CD14-positive monocyte (primary cell): ENCODE measurements at regions not wholly inside any gene's neighbourhood (a gene's known extent, or its start where the extent isn't known, plus 50 kb on each side); places are given as distances from the start of the nearest gene placed in this dataset.

Experiments used
- DNase-seq, 3 donors: peaks; one replicate each; pipeline ENCODE4 v3.0.0-alpha.2; 2011 to 2022
- H2AFZ ChIP-seq: 2 replicates; pipeline ENCODE4 v1.6.0; 2012; ENCODE audit warnings: mild to moderate bottlenecking, low read depth, low read length, inconsistent platforms; ENCODE audit not compliant: insufficient read depth, poor library complexity, severe bottlenecking
- H3K27ac ChIP-seq, 2 donors: 1 replicate in 1 of 2; 2 replicates in 1 of 2; pipeline ENCODE4 v1.5.1; 2012 to 2013; ENCODE audit warnings: low read length in 2 of 2, control low read depth in 1 of 2, inconsistent platforms in 1 of 2, low read depth in 1 of 2, mild to moderate bottlenecking in 1 of 2
- H3K27me3 ChIP-seq, 2 donors: one replicate each; pipeline versions ENCODE4 v1.6.0 to v1.6.1; 2011 to 2013; ENCODE audit warnings: low read length in 2 of 2; ENCODE audit not compliant: control insufficient read depth in 2 of 2, insufficient read depth in 2 of 2
- H3K36me3 ChIP-seq, 2 donors: replicated peaks in 1 of 2; 1 replicate in 1 of 2; 2 replicates in 1 of 2; pipeline versions ENCODE4 v1.5.1 to v1.6.1; 2012 to 2013; ENCODE audit warnings: low read length in 2 of 2, control low read depth in 1 of 2, inconsistent platforms in 1 of 2, mild to moderate bottlenecking in 1 of 2; ENCODE audit not compliant: insufficient read depth in 2 of 2, control insufficient read depth in 1 of 2
- H3K4me1 ChIP-seq, 2 donors: 1 replicate in 1 of 2; 2 replicates in 1 of 2; pipeline versions ENCODE4 v1.5.1 to v1.6.1; 2012 to 2013; ENCODE audit warnings: low read length in 2 of 2, control low read depth in 1 of 2, inconsistent platforms in 1 of 2, mild to moderate bottlenecking in 1 of 2, moderate library complexity in 1 of 2; ENCODE audit not compliant: insufficient read depth in 2 of 2, control insufficient read depth in 1 of 2
- H3K4me2 ChIP-seq: replicated peaks from 2 replicates; pipeline ENCODE3; 2012; ENCODE audit warnings: low read length, moderate library complexity, mild to moderate bottlenecking; ENCODE audit not compliant: poor library complexity, severe bottlenecking; ENCODE audit errors: extremely low read depth
- H3K4me3 ChIP-seq, 3 experiments: fragments of 200-600 bp in 1 of 3; sonication (generic) in 1 of 3; replicated peaks in 1 of 3; 1 replicate in 2 of 3; 2 replicates in 1 of 3; pipeline ENCODE4 v1.5.1; 2011 to 2013; ENCODE audit warnings: low read length in 3 of 3, mild to moderate bottlenecking in 3 of 3, control low read depth in 2 of 3, low read depth in 2 of 3, inconsistent platforms in 1 of 3, moderate library complexity in 1 of 3
- H3K79me2 ChIP-seq: 2 replicates; pipeline ENCODE4 v1.6.0; 2012; ENCODE audit warnings: mild to moderate bottlenecking, control low read depth, inconsistent platforms, low read length, moderate library complexity; ENCODE audit not compliant: insufficient read depth
- H3K9ac ChIP-seq: 2 replicates; pipeline ENCODE4 v1.6.0; 2017; ENCODE audit warnings: low read length, mild to moderate bottlenecking; ENCODE audit not compliant: insufficient read depth, poor library complexity, severe bottlenecking
- H3K9me3 ChIP-seq, 2 donors: replicated peaks in 1 of 2; 1 replicate in 1 of 2; 2 replicates in 1 of 2; pipeline versions ENCODE4 v1.5.1 to v1.6.1; 2012 to 2013; ENCODE audit warnings: low read length in 2 of 2, control low read depth in 1 of 2; ENCODE audit not compliant: control insufficient read depth in 1 of 2, insufficient read depth in 1 of 2
- H4K20me1 ChIP-seq: 2 replicates; pipeline ENCODE4 v1.6.0; 2012; ENCODE audit warnings: mild to moderate bottlenecking, low read length, control low read depth, moderate library complexity; ENCODE audit not compliant: insufficient read depth
- H3K27ac Mint-ChIP-seq, 7 donors: one replicate each; pipeline ENCODE4 v1.8.0; 2020; ENCODE audit warnings: mild to moderate bottlenecking in 7 of 7, mixed read lengths in 7 of 7, moderate library complexity in 6 of 7, inconsistent platforms in 2 of 7
- H3K27me3 Mint-ChIP-seq, 3 donors: one replicate each; pipeline ENCODE4 v1.8.0; 2021 to 2022; ENCODE audit warnings: low read depth in 3 of 3, mild to moderate bottlenecking in 3 of 3, mixed read lengths in 3 of 3, moderate library complexity in 3 of 3, inconsistent platforms in 1 of 3
- H3K36me3 Mint-ChIP-seq, 2 donors: one replicate each; pipeline ENCODE4 v1.8.0; 2020; ENCODE audit warnings: mixed read lengths in 2 of 2, inconsistent platforms in 1 of 2, mild to moderate bottlenecking in 1 of 2
- H3K4me1 Mint-ChIP-seq: one replicate; pipeline ENCODE4 v1.8.0; 2020; ENCODE audit warnings: mild to moderate bottlenecking, mixed read lengths
- H3K4me3 Mint-ChIP-seq, 2 donors: one replicate each; pipeline ENCODE4 v1.8.0; 2020; ENCODE audit warnings: mild to moderate bottlenecking in 2 of 2, mixed read lengths in 2 of 2, moderate library complexity in 1 of 2
- H3K9me3 Mint-ChIP-seq, 7 donors: one replicate each; pipeline ENCODE4 v1.8.0; 2020 to 2022; ENCODE audit warnings: mixed read lengths in 7 of 7, mild to moderate bottlenecking in 6 of 7, moderate library complexity in 6 of 7, inconsistent platforms in 2 of 7
- CTCF ChIP-seq: fragments of 200-600 bp; IDR thresholded peaks from one replicate; pipeline ENCODE4 v1.8.0; 2022; ENCODE audit warnings: antibody characterized with exemption, mild to moderate bottlenecking
- WGBS: methylation state at CpG from one replicate; pipeline ENCODE4 v1.1.5; 2013; ENCODE audit warnings: missing lambda C conversion rate; ENCODE audit not compliant: insufficient coverage; 5-methylcytosine and 5-hydroxymethylcytosine counted together
- intact Hi-C, 2 donors: fragments of 100-400 bp; cut with micrococcal nuclease; formaldehyde crosslinking; loops; one replicate each; pipeline versions ENCODE4 v1.15.0 to v1.15.1; 2023

- peaks cover 35 to 38% of the 10 kb centered on the region in 2 donors for H3K4me1 ChIP-seq
- peaks cover 0 to 2% of the 10 kb centered on the region in 2 donors for H3K27me3 ChIP-seq
- H3K4me3 ChIP-seq, result no peak overlapping the region
- no peaks in the 10 kb centered on the region for H3K9me3 ChIP-seq
- DNase-seq, result no peak
- no peak for TF ChIP-seq CTCF
- H3K9me3 Mint-ChIP-seq, result peaks cover 0 to 3% (median 0%) of the 10 kb centered on the region in 7 donors
- peaks cover 0 to 1% of the 10 kb centered on the region in 2 donors for H3K36me3 Mint-ChIP-seq
- no peak overlapping the region for H3K4me3 Mint-ChIP-seq
- H3K36me3 ChIP-seq, result no peaks in the 10 kb centered on the region
- peaks cover 37% of the 10 kb centered on the region for H3K4me1 Mint-ChIP-seq
- intact Hi-C loops, result no loop called here
- WGBS, result no CpG with 5 or more reads among the region's 5 CpGs
- H3K79me2 ChIP-seq, result no peaks in the 10 kb centered on the region
- no peak overlapping the region for H3K27ac ChIP-seq
- H3K27ac Mint-ChIP-seq, result no peak overlapping the region
- peaks cover 3 to 6% (median 4%) of the 10 kb centered on the region in 3 donors for H3K27me3 Mint-ChIP-seq
- no peak overlapping the region for H2AFZ ChIP-seq
- no peaks in the 10 kb centered on the region for H4K20me1 ChIP-seq
- H3K9ac ChIP-seq, result no peak overlapping the region
- no peak overlapping the region for H3K4me2 ChIP-seq
These were observed 195.7 kb downstream of the PALM2AKAP2 start for GRCh38 chr9:109975574-109976295.

- H3K9me3 ChIP-seq, result no peaks in the 10 kb centered on the region
- Mint-ChIP-seq H3K36me3 (peaks cover 0 to 1% of the 10 kb centered on the region in 2 donors), H3K27me3 (peaks cover 3 to 6% (median 4%) of the 10 kb centered on the region in 3 donors), H3K9me3 (peaks cover 0 to 3% (median 0%) of the 10 kb centered on the region in 7 donors), H3K4me3 (no peak overlapping the region), H3K4me1 (peaks cover 37% of the 10 kb centered on the region), H3K27ac (peak overlapping the region in 1 of 7 donors; percentile 43)
- no peaks in the 10 kb centered on the region for H4K20me1 ChIP-seq
- peaks cover 0 to 2% of the 10 kb centered on the region in 2 donors for H3K27me3 ChIP-seq
- H3K79me2 ChIP-seq, result no peaks in the 10 kb centered on the region
- DNase-seq, result no peak
- H3K9ac ChIP-seq, result no peak overlapping the region
- no peak overlapping the region for H2AFZ ChIP-seq
- no peaks in the 10 kb centered on the region for H3K36me3 ChIP-seq
- no peak overlapping the region for H3K4me2 ChIP-seq
- TF ChIP-seq CTCF, result no peak
- no peak overlapping the region for H3K4me3 ChIP-seq
- intact Hi-C loops, result no loop called here
- H3K4me1 ChIP-seq, result peaks cover 35 to 38% of the 10 kb centered on the region in 2 donors
- no peak overlapping the region for H3K27ac ChIP-seq
These were observed 196.3 kb downstream of the PALM2AKAP2 start for GRCh38 chr9:109976303-109976702.
